ENCODE measurements at regions not wholly inside any gene's neighbourhood (a gene's known extent, or its start where the extent isn't known, plus 50 kb on each side); places are given as distances from the start of the nearest gene placed in this dataset.

DNA sequence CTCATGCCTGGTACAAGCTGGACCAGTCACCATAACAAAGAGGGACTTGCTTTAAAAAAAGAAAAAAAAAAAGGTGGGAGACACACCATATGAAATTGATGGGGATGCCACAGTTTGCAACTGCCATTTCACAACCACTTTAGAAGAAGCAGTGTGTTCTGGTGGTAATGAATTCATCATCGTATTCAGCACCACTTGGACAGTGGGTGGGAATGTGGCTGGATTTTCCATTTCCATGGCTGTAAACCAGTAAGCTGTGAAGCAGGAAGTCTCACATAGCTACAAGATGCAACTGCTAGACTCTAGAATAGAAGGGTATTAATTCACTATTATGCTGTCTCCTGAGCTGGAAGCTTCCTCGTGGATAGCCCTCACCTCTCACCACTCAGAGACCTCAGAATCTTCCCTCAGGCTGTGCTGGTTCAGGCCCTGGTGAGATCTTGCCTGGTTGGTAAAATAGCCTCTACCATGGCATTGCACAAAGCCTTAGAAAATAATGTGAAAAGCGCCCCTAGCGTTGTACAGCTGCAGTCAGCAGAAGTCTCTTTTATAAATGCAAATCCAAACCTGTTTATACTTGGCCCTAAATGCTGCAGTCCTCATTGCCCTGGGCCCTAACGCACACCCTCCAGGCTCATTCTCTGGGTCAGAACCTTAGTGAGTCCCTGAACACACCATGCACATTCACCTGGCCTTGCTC, 150.7 kb downstream of the KCTD15 start:
- DNase-seq (ENCODE audit: low read depth in 2 of 2): no peak

DNA sequence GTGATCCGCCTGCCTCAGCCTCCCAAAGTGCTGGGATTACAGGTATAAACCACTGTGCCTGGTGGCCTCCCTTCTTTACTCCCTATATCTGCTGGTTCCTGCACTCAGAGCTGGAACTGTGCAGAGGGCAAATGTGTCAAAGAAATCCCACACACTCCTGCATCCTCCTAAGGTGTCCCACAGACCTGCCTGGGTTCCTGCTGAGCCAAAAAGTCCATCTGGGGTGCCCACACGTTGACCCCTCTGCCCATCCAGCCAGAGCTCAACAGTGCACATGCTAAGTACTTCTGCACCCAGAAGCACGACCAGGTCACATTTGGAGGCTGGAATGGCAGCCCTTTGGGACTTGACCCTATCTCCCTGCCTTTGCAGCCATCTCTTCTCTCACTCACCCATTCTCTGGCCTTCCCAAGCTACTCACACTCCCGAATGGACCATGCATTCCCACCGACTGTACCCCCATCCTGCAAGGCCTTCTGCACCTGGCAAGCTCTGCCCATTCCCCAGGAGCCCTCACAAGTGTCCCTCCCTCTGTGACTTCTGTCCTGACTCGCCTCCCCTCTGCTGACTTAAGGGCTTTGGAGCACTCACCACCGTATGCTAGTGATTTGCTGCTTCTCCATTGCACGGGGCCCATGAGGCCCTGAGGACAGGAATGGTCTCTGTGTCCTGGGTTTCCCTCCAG, 152.1 kb downstream of the KCTD15 start:
- no peak for DNase-seq (ENCODE audit: low read depth in 2 of 2)

DNA sequence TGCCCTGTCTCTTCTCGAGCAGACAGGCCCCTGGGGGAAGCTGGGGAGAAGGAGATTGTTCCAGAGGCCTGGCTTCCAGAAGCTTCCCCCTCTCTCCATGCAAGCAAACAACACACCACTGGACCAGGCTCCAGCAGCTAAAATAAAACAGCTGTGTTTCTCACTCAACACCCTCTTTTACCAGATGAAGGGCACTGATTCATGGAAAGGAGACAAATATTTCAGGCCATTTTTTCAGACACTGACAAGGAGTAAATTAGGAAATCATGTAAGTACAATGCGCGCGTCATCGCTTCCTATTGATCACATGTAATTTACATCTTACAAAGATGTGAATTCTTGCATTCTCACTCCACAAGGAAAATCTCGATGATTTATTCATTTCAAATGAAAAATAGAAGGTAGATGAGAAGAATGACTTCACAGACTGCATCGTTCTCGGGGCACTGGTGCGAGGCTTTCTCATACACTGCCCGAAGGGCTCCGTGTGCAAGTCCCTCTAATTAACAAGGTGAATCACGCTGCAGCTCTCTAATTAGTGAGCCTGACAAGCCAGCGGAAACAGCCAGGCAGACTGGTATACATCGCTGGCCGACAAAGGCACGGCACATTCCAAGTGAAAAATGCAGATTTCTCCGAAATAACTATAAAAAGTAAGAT, 153.6 kb downstream of the KCTD15 start:
- no peak for DNase-seq (ENCODE audit: low read depth in 2 of 2)

DNA sequence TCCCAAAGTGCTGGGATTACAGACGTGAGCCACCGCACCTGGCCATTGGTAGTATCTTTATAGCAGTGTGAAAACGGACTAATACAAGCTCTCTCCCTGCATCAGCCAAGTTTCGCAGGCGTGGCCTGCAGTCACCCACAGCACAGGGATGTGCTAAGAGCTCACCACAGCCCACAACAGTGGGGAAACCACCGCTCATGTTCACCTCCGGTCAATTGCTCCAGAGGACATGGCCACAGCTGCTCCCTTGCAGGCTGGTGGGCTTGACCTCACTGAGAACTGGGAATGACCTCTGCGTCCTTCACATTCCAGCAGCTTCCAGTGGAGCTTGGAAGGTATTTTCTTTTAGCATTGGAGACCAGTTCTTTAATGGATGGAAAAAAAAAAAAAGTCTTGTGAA, 156.4 kb downstream of the KCTD15 start:
- no peak for DNase-seq (ENCODE audit: low read depth in 2 of 2)

DNA sequence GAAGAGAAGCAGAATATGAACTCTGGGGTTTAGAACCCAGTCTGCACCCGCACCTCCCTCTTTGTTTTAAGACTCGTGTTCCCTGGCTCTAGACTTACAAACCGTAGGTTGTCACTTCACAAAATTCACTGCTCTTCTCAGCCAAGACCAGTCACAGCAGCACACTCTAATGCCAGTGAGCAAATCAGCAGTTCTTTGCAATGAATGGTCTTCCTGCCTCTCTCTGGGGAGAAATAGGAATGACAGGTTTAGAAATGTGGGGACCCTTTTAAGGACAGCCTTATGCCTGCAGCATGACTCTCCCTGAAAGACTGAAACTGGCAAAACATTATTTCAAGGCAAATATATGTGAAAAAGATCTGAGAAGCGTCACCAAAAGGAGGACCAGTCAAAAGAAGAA, 156.9 kb downstream of the KCTD15 start:
- no peak for DNase-seq (ENCODE audit: low read depth in 2 of 2)

DNA sequence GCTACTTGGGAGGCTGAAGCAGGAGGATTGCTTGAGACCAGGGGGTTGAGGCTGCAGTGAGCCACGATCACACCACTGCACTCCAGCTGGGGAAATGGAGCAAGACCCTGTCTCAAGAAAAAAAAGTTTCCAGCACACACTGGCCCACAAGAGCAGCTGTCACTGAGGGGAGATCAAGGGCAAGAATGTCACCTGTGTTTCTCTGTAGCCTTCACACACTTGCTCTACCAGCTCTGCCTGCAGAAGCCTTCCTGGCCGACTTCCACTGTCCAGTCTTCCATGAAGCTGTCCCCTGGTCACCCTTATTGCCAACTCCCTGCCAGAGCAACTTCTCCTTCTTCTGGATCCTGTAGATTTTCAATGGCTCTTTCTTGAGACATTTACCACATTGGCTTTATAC, 158.0 kb downstream of the KCTD15 start:
- DNase-seq (ENCODE audit: low read depth in 2 of 2): no peak

DNA sequence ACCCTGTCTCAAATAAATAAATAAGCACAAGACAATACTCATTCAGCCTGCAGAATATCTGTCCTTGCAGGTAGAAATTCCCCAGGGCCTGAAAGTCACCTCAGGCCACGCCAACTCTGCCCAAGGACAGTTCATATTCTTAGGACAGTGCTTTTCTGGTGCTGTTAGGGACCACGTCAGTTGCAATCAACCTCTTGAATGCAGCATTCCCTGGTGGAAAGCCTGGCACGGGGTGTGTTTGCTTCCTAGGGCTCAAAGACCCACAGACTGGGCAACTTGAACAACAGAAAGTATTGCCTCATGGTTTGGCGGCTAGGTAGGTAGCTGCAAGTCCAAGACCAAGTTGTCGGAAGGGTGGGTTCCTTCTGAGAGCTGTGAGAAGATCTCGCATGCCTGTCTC, 160.3 kb downstream of the KCTD15 start:
- DNase-seq (ENCODE audit: low read depth in 2 of 2): no peak

DNA sequence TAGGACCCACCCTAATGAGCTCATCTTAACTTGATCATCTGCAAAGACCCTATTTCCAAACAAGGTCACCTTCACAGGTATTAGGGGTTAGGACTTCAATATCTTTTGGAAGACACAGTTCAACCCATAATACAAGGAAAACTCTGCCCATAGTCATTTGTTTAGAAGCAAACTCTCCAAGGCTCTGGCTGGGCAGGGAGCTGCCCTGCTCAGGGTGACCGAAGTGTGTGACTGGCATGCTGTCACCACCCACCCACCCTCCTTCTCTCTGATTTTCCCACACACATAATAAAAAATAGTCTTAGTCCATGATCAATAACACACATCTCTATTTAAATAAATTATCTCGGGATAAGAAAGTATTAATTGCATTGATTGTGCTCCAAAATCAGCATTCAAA, 161.1 kb downstream of the KCTD15 start:
- no peak for DNase-seq (ENCODE audit: low read depth in 2 of 2)

DNA sequence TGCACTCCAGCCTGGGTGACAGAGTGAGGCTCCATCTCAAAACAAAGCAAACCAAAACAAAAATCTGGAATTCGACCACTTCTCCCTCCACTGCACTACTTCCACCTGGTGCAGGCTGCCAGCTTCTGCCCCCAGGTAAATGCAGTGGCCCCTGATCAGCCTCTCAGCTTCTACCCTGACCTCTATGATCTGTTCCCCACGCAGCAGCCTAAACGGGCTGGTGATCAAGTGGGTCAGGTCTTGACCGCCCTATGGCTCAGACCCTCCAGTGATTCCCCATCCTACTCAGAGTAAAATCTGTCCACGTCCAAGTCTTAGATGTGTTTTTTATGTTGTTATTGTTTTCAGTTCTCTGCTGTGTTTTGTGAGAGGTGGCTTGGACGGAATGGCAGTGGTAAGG, 163.9 kb downstream of the KCTD15 start:
- DNase-seq (ENCODE audit: low read depth in 2 of 2): no peak

DNA sequence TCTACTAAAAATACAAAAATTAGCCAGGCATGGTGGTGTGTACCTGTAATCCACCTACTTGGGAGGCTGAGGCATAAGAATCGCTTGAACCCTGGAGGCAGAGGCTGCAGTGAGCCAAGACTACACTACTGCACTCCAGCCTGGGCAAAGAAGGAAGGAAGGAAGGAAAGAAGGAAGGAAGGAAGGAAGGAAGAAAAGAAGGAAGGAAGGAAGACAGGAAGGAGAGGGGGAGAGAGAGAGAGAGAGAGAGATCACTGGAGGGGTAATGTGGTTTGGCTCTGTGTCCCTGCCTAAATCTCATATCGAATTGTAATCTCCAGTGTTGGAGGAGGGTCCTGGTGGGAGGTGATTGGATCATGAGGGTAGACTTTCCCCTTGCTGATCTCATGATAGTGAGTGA, 165.5 kb downstream of the KCTD15 start:
- DNase-seq (ENCODE audit: low read depth in 2 of 2): no peak

DNA sequence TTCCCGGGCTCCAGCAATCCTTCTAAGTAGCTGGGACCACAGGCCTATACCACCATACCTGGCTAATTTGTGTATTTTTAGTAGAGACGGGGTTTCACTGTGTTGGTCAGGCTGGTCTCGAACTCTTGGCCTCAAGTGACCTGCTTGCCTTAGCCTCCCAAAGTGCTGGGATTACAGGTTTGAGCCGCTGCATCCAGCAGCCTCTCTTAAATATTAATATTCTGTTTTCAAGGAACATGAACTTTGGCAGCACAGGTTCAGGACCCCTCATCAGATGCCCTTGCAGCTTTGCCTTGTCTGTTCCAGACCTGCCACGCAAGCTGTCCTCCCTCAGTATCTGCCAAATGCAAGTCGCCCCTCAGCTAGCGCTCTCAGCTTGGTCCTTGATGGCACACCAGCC, 166.8 kb downstream of the KCTD15 start:
- no peak for DNase-seq (ENCODE audit: low read depth in 2 of 2)

DNA sequence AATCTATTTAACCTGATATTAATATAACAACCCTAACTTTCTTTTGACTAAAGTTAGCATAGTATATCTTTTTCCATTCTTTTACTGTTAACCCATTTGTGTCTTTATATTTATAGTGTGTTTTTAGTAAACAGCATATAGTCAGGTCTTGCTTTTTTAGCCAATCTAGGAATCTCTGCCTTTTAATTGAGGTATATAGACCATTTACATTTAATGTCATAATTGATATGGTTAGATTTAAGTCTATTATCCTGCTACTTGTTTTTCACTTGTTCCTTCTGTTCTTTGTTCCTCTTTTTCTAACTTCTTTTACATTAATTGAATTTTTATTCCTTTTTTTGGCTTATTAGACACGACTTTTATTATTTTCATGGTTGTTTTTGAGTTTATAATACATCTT, 174.4 kb downstream of the KCTD15 start:
- DNase-seq (ENCODE audit: low read depth in 2 of 2): no peak

DNA sequence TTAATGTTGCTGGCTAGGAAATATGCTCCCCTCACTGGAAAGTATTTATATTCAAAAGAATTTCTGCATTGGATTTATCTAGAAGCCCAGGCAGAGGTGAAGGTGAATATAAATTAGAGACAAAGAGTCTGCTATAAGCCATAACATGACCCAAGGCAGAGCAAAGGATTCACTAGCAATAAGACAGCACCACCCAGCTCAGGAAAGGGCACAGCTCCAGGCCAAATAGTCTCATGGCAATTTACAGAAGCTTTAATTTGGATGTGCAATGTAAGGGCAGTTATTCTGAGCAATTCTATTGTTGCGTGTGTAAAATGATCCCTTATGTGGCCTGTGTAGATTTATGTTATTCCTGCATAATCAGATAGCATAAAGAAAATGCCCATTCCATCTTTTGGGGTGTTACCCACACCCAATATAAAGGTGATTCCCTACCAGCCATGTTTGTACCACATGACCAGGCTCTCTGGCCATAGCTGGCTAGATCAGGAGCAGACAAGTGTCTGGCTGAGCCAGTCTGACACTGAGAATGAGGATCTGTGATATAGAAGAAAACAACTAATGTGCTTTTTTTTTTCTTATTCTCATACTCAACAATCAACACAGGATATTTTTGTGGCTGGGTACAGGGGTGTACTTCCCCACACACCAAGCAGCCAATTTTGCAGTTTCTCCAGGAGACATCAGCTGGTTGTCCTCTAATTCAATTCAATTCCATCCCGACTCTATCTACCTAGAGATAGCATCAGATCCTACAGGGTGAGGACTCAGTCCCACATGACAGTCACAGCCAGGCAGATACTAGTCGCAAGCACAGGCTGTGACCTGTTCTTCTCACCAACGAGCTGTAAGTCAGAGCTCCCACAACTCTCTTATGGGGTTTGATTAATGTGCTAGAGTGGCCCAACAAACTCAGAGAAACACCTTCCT, 181.4 kb downstream of the KCTD15 start:
- no peak for DNase-seq (ENCODE audit: low read depth in 2 of 2)

DNA sequence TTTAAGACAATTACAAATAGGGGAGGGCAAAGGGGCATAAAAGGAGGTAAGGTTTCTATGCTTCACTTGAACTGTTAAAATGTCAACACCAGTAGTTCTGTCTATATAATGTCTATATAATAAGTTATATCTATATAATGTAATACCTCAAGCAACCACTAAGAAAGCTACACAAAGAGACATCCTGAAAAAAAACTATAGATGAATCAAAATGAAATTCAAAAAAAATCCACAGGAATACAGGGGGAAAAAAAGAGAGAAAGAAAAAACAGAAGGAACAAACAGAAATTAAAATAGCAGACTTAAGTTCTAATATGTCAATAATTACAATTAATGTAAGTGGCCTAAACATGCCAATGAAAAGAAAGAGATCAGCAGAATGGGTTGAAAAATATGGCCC, 186.0 kb downstream of the KCTD15 start:
- DNase-seq (ENCODE audit: low read depth in 2 of 2): no peak

DNA sequence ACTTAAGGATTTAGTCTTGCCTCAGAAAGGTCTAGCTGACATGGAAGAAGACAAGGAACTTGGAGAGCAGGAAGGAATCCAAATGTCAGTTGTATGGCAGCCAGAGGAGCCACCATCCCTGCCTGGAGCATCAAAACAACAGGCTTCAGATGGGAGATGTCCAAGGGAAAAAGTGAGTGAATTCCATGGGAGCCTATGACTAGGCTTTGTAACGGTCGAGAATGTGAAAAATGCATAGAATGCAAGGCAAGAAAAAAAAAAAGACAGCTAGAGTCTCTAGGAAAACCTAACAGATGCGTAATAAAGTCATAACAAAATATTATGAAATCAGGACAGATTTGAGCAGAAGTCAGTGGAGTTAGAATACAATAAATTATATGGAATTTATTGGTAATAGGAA, 183.7 kb upstream of the LSM14A start:
- DNase-seq (ENCODE audit: low read depth in 2 of 2): no peak

DNA sequence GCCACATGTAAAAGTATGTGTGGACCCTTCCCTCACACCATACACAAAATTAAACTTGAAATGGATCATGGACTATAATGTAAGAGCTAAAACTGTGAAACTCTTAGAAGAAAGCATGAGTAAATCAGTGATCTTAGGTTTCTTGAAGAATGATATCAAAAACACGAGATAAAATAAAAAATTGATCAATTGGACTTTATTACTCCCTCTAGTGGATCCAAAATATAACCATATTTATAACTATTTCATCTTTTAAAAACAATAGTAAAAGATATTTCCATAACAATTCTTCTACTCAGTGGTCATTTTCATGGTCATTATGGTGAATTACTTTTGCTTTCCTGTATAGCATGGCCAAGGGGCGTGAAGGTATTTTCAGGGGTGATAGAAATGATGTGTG, 174.6 kb upstream of the LSM14A start:
- DNase-seq (ENCODE audit: low read depth in 2 of 2): no peak

DNA sequence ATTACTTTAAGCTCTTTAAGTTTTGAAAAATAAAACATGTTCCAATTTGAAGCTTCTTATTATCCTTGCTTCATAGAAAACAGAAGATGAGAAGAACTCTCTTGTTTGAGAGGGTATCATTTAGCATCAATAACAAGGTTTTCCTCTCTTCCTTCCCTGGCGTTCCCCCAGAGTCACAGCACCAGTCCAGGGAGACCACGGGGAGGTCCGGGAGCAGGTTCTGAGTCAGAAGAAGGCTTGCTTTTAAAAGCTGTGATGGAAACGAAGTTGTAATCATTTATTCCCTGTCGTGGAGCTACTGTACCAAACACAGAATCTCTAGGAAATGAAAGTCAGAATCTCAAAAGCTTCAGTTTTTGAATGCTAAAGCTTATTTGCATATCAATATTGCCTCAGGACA, 174.0 kb upstream of the LSM14A start:
- DNase-seq (ENCODE audit: low read depth in 2 of 2): no peak

DNA sequence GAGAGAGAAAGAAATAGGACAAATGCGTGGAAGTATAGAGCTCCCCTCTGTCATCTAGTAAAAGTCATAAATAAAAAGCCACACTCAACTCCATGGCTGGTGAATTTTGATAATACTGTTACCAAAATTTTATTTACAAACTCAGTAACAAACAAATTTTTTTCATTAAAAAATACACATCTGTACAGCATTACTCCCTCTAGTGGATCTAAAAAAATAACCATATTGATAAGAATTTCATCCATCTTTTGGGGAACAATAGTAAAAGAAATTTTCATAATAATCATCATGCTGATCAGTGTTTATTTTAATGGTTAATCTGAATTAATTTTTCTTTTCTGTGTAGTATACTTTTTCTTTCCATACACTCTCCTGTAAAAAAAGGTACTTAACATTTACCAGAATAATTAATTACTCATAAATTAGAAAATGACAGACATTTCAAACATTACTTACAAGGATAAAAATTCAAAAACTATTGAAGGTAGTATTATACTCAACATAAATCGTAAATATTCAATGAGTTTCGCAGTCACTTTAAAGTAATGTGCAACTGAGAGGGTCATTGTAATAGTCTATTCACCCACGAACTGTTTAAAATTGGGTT, 173.5 kb upstream of the LSM14A start:
- no peak for DNase-seq (ENCODE audit: low read depth in 2 of 2)

DNA sequence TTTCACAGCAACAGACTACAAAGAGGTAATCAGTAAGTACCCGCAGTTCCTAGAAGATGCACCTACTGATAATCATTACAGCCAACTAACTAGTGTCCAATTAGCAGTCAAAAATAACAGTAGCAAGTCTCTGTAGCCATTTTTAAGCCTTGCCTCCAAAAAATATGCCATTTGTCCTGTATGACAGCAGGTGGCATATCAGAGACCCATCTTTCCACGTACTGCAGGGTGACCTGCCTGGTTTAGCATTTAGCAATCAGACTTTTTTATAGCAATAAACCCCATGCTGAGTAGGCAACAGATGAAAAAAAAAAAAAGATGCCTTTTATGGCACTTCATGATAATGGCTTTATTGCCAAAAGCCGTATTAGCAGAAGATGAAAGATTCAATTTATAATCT, 155.3 kb upstream of the LSM14A start:
- no peak for DNase-seq (ENCODE audit: low read depth in 2 of 2)

DNA sequence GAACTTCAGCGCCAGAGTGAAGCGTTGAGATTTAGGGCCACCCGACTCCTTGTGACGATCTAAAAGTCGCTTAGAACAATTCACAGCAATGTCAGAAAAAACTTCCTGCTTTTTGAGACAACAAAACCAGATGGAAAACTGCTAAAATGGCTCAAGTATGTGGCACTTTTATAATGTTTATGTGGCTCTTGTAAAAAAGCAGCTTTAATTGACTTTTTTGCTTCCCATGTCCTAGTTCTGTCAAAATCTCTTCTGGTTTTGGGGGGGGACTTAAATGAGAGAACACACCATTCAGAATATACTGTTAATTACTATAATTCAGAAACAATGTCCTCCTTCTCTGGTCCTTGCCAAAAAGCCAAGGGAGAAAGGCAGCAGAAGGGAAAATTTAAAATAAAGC, 154.7 kb upstream of the LSM14A start:
- no peak for DNase-seq (ENCODE audit: low read depth in 2 of 2)

DNA sequence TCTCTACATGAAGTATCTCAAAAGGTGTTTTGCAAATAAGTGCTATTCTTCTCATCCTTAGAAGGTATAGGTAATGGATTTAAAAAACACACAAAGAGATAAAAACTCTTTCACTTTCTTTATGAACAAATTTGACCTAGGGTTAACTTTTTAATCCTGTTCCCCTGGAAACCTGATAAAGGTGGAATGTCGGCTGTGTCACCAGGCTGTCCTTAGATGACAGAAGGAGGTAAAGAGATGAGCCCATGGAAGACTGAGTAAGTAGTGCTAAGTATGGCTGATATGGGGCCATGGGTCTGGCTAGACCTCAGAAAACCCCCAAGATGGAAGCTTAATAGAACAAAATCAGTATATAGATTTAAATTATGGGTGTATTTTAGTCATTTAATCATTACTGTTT, 153.8 kb upstream of the LSM14A start:
- DNase-seq (ENCODE audit: low read depth in 2 of 2): no peak

DNA sequence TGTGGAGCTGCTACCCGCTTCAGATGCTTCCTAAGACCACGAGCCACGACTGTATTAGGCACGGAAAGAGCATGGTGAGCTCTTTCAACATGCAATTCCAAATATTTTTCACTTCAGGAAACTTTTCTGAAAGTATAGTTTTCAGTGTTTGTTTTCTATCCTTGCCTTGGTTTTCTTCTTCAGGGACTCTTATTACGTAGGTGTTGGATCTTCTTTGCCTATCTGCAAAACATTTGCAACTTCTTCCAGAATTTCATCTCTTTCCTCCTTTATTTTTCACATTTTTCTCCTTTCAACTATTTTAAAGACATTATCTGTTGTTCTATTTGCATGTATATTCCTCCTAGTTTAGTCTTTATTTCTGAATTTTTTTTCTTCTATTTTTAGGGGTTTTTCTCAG, 148.9 kb upstream of the LSM14A start:
- no peak for DNase-seq (ENCODE audit: low read depth in 2 of 2)
